ENCODE measurements at regions not wholly inside any gene's neighbourhood (a gene's known extent, or its start where the extent isn't known, plus 50 kb on each side); places are given as distances from the start of the nearest gene placed in this dataset.

- Histone ChIP-seq H3K4me2 (ENCODE audit: insufficient read depth, low read length) (no peak overlapping the region), H2AFZ (ENCODE audit: low read depth, low read length) (no peak overlapping the region), H3K4me1 (replicated peaks in 1 of 2; ENCODE audit: control insufficient read depth in 2 of 2, insufficient read depth in 2 of 2, low read length in 2 of 2) (no peaks in the 10 kb centered on the region), H4K20me1 (replicated peaks; ENCODE audit: control insufficient read depth, insufficient read depth, low read length) (no peaks in the 10 kb centered on the region), H3K9ac (ENCODE audit: insufficient read depth in 1 of 2, low read depth in 2 of 2, low read length in 2 of 2) (no peak overlapping the region), H3K9me3 (replicated peaks; ENCODE audit: control insufficient read depth, insufficient read depth, low read depth, low read length) (no peaks in the 10 kb centered on the region), H3K79me2 (ENCODE audit: control insufficient read depth, insufficient read depth, low read length) (no peaks in the 10 kb centered on the region), H3K27me3 (ENCODE audit: control insufficient read depth in 2 of 2, insufficient read depth in 2 of 2, low read length in 2 of 2) (no peaks in the 10 kb centered on the region), H3K9me1 (ENCODE audit: control insufficient read depth, insufficient read depth, low read length) (no peaks in the 10 kb centered on the region), H3K4me3 (no peak overlapping the region), H3K36me3 (ENCODE audit: control insufficient read depth, insufficient read depth, low read length) (no peaks in the 10 kb centered on the region), H3K27ac (ENCODE audit: extremely low read depth, low read depth, low read length) (no peak overlapping the region)
- no peak for FAIRE-seq
- in situ Hi-C loops (cut with MboI), result no loop called here
- no TSS peak for BruUV-seq (replicated peaks)
- CTCF ChIA-PET (ENCODE audit: low intra/inter-chr PET ratio), result no interaction called here
- 14% methylated on average over 7 of the region's 7 CpGs for WGBS (ENCODE audit: insufficient coverage, low coverage, missing lambda C conversion rate)
- ATAC-seq, result no peak
- intact Hi-C loops (cut with micrococcal nuclease), result no loop called here
- POLR2A ChIA-PET, result no interaction called here
- peak; percentile 84 for TF ChIP-seq RFX1 (IDR thresholded peaks at IDR 0.05)
- TF ChIP-seq ZNF274 (IDR thresholded peaks at IDR 0.05; ENCODE audit: borderline replicate concordance, low read depth, low read length), result no peak
- no peak for DNase-seq (ENCODE audit: extremely low read depth in 1 of 4, low spot score in 3 of 4)
These were observed 973.5 kb upstream of the NCAM2 start for GRCh38 chr21:20024741-20025140.

GRCh38 chr21:20026543-20026942, 971.7 kb upstream of the NCAM2 start:
- no peak for ATAC-seq

More at GRCh38 chr21:20026543-20026942, 971.7 kb upstream of the NCAM2 start:
- H3K9me1 ChIP-seq (ENCODE audit: control insufficient read depth, insufficient read depth, low read length), result no peaks in the 10 kb centered on the region
- in situ Hi-C loops (cut with MboI) (no loop called here), intact Hi-C loops (cut with micrococcal nuclease) (no loop called here)
- no peak for DNase-seq (ENCODE audit: extremely low read depth in 1 of 4, low spot score in 3 of 4)
- H3K36me3 ChIP-seq (ENCODE audit: control insufficient read depth, insufficient read depth, low read length), result no peaks in the 10 kb centered on the region
- no TSS peak for BruUV-seq (replicated peaks)
- no peaks in the 10 kb centered on the region for H3K79me2 ChIP-seq (ENCODE audit: control insufficient read depth, insufficient read depth, low read length)
- no peak overlapping the region for H3K27ac ChIP-seq (ENCODE audit: extremely low read depth, low read depth, low read length)
- POLR2A ChIA-PET, result no interaction called here
- CTCF ChIA-PET (ENCODE audit: low intra/inter-chr PET ratio), result no interaction called here
- H3K27me3 ChIP-seq (ENCODE audit: control insufficient read depth in 2 of 2, insufficient read depth in 2 of 2, low read length in 2 of 2), result no peaks in the 10 kb centered on the region
- FAIRE-seq, result no peak
- TF ChIP-seq MEF2A (IDR thresholded peaks at IDR 0.05; ENCODE audit: control insufficient read depth, low read depth, low read length) (no peak), BDP1 (IDR thresholded peaks at IDR 0.05; ENCODE audit: insufficient read depth, insufficient read length) (no peak), SNRNP70 (optimal IDR thresholded peaks at IDR 0.05; ENCODE audit: low read depth, low read length) (no peak), SNAPC5 (CRISPR knock-in tag; IDR thresholded peaks at IDR 0.05) (no peak), LARP7 (IDR thresholded peaks at IDR 0.05) (no peak), ZNF143 (CRISPR knock-in tag; IDR thresholded peaks at IDR 0.05) (no peak), NR2C1 (IDR thresholded peaks at IDR 0.05) (no peak), NR2C1 (tag; IDR thresholded peaks at IDR 0.05) (no peak), RBM34 (IDR thresholded peaks at IDR 0.05; ENCODE audit: borderline replicate concordance, insufficient read depth, low read length) (no peak), ZNF408 (CRISPR knock-in tag; IDR thresholded peaks at IDR 0.05; ENCODE audit: low read depth) (no peak), NR4A1 (CRISPR knock-in tag; IDR thresholded peaks at IDR 0.05) (no peak), NR4A1 (tag; IDR thresholded peaks at IDR 0.05) (no peak), TEAD1 (CRISPR knock-in tag; IDR thresholded peaks at IDR 0.05) (no peak), RFX5 (IDR thresholded peaks at IDR 0.05; ENCODE audit: low read depth, low read length) (no peak)
- no peak overlapping the region for H3K9ac ChIP-seq (ENCODE audit: insufficient read depth in 1 of 2, low read depth in 2 of 2, low read length in 2 of 2)
- H2AFZ ChIP-seq (ENCODE audit: low read depth, low read length), result no peak overlapping the region
- H3K4me3 ChIP-seq, result no peak overlapping the region
- H3K4me2 ChIP-seq (ENCODE audit: insufficient read depth, low read length), result no peak overlapping the region
- WGBS (ENCODE audit: insufficient coverage, low coverage, missing lambda C conversion rate), result 52% methylated on average over 2 of the region's 2 CpGs
- no peaks in the 10 kb centered on the region for H4K20me1 ChIP-seq (replicated peaks; ENCODE audit: control insufficient read depth, insufficient read depth, low read length)
- no peaks in the 10 kb centered on the region for H3K4me1 ChIP-seq (replicated peaks in 1 of 2; ENCODE audit: control insufficient read depth in 2 of 2, insufficient read depth in 2 of 2, low read length in 2 of 2)
- H3K9me3 ChIP-seq (replicated peaks; ENCODE audit: control insufficient read depth, insufficient read depth, low read depth, low read length), result no peaks in the 10 kb centered on the region

All from K562 (cell line).